ENCODE measurements at regions not wholly inside any gene's neighbourhood (a gene's known extent, or its start where the extent isn't known, plus 50 kb on each side); places are given as distances from the start of the nearest gene placed in this dataset.

- H3K27me3 ChIP-seq (ENCODE audit: insufficient read depth, poor library complexity, severe bottlenecking): no peaks in the 10 kb centered on the region
- no peak for DNase-seq (ENCODE audit: low read depth in 1 of 2, low spot score in 1 of 2)
- no peak overlapping the region for H3K27ac ChIP-seq (replicated peaks)
- TF ChIP-seq POLR2AphosphoS5 (IDR thresholded peaks at IDR 0.05; ENCODE audit: low read depth) (no peak), SPI1 (IDR thresholded peaks at IDR 0.05; ENCODE audit: borderline replicate concordance, low read depth) (no peak), GABPA (IDR thresholded peaks at IDR 0.05; ENCODE audit: low read depth) (no peak), REST (IDR thresholded peaks at IDR 0.05; ENCODE audit: insufficient replicate concordance, low read depth) (no peak), CTCF (IDR thresholded peaks at IDR 0.05; ENCODE audit: insufficient read depth, low read length) (no peak)
- no peak overlapping the region for H3K4me3 ChIP-seq (replicated peaks; ENCODE audit: insufficient read depth, low read length)
These were observed 205.8 kb downstream of the ZNF326 start for GRCh38 chr1:90200646-90201205.

GRCh38 chr1:90198616-90199332 lies 203.9 kb downstream of the ZNF326 start:
- DNase-seq (ENCODE audit: low read depth in 1 of 2, low spot score in 1 of 2): no peak
- TF ChIP-seq GABPA (IDR thresholded peaks at IDR 0.05; ENCODE audit: low read depth) (no peak), POLR2AphosphoS5 (IDR thresholded peaks at IDR 0.05; ENCODE audit: low read depth) (no peak), REST (IDR thresholded peaks at IDR 0.05; ENCODE audit: insufficient replicate concordance, low read depth) (no peak), SPI1 (IDR thresholded peaks at IDR 0.05; ENCODE audit: borderline replicate concordance, low read depth) (no peak), CTCF (IDR thresholded peaks at IDR 0.05; ENCODE audit: insufficient read depth, low read length) (no peak)

GRCh38 chr1:90193116-90193515 lies 198.2 kb downstream of the ZNF326 start:
- no peak for DNase-seq (ENCODE audit: low read depth in 1 of 2, low spot score in 1 of 2)
- no peak for TF ChIP-seq REST (IDR thresholded peaks at IDR 0.05; ENCODE audit: insufficient replicate concordance, low read depth)
- TF ChIP-seq GABPA (IDR thresholded peaks at IDR 0.05; ENCODE audit: low read depth): no peak
- TF ChIP-seq SPI1 (IDR thresholded peaks at IDR 0.05; ENCODE audit: borderline replicate concordance, low read depth): no peak
- TF ChIP-seq POLR2AphosphoS5 (IDR thresholded peaks at IDR 0.05; ENCODE audit: low read depth): no peak
- no peak for TF ChIP-seq CTCF (IDR thresholded peaks at IDR 0.05; ENCODE audit: insufficient read depth, low read length)
- no peak overlapping the region for H3K4me3 ChIP-seq (replicated peaks; ENCODE audit: insufficient read depth, low read length)
- no peak overlapping the region for H3K27ac ChIP-seq (replicated peaks)
- peaks cover 3% of the 10 kb centered on the region for H3K27me3 ChIP-seq (ENCODE audit: insufficient read depth, poor library complexity, severe bottlenecking)

More at GRCh38 chr1:90198616-90199332, 203.9 kb downstream of the ZNF326 start:
- Histone ChIP-seq H3K27me3 (ENCODE audit: insufficient read depth, poor library complexity, severe bottlenecking) (no peaks in the 10 kb centered on the region), H3K4me3 (replicated peaks; ENCODE audit: insufficient read depth, low read length) (no peak overlapping the region), H3K27ac (replicated peaks) (no peak overlapping the region)

Data from HL-60 (cell line).